Astrocyte (in vitro differentiated cells and primary cell): ENCODE measurements at regions not wholly inside any gene's neighbourhood (a gene's known extent, or its start where the extent isn't known, plus 50 kb on each side); places are given as distances from the start of the nearest gene placed in this dataset.
A peak's percentile ranks its signal among the peaks of the same experiment; 100 is the strongest.

Source experiments
- DNase-seq: peaks from one replicate; pipeline ENCODE4 v3.0.0-alpha.2; 2010; ENCODE audit warnings: low read depth
- FAIRE-seq: peaks from 2 replicates; lab custom pipeline; 2011; peaks lifted over from hg19 to GRCh38; lab: Jason Lieb, UNC
- H2AFZ ChIP-seq: 2 replicates; pipeline ENCODE4 v1.6.0; 2012; ENCODE audit warnings: low read depth, low read length, inconsistent platforms
- H3K27ac ChIP-seq: 2 replicates; pipeline ENCODE4 v1.5.1; 2011; ENCODE audit warnings: low read depth, low read length, inconsistent platforms
- H3K27me3 ChIP-seq: 2 replicates; pipeline ENCODE4 v1.6.0; 2011; ENCODE audit warnings: low read length, inconsistent platforms; ENCODE audit not compliant: insufficient read depth
- H3K36me3 ChIP-seq: 2 replicates; pipeline ENCODE4 v1.5.1; 2011; ENCODE audit warnings: low read length, inconsistent platforms; ENCODE audit not compliant: insufficient read depth
- H3K4me1 ChIP-seq: 2 replicates; pipeline ENCODE4 v1.5.1; 2011; ENCODE audit warnings: low read length, inconsistent platforms; ENCODE audit not compliant: insufficient read depth
- H3K4me2 ChIP-seq: 2 replicates; pipeline ENCODE4 v1.6.0; 2012; ENCODE audit warnings: low read length, inconsistent platforms
- H3K4me3 ChIP-seq: 2 replicates; pipeline ENCODE4 v1.5.1; 2011; ENCODE audit warnings: low read depth, mild to moderate bottlenecking, low read length, inconsistent platforms; ENCODE audit not compliant: insufficient read depth
- H3K79me2 ChIP-seq: 2 replicates; pipeline ENCODE4 v1.6.0; 2012; ENCODE audit warnings: mild to moderate bottlenecking, low read length, inconsistent platforms; ENCODE audit not compliant: insufficient read depth
- H3K9ac ChIP-seq: 2 replicates; pipeline ENCODE4 v1.6.0; 2012; ENCODE audit warnings: mild to moderate bottlenecking, low read length, inconsistent platforms
- H3K9me3 ChIP-seq: 2 replicates; pipeline ENCODE4 v1.5.1; 2012; ENCODE audit warnings: low read depth, mild to moderate bottlenecking, low read length, inconsistent platforms; ENCODE audit not compliant: insufficient read depth
- H4K20me1 ChIP-seq: 2 replicates; pipeline ENCODE4 v1.6.0; 2012; ENCODE audit warnings: low read length, inconsistent platforms; ENCODE audit not compliant: insufficient read depth
- H3K27ac Mint-ChIP-seq: one replicate; pipeline ENCODE4 v1.8.0; 2021; ENCODE audit warnings: mild to moderate bottlenecking, mixed read lengths; ENCODE audit not compliant: unreplicated experiment
- H3K27me3 Mint-ChIP-seq: one replicate; pipeline ENCODE4 v1.8.0; 2021; ENCODE audit warnings: low read depth, mixed read lengths; ENCODE audit not compliant: unreplicated experiment
- H3K36me3 Mint-ChIP-seq: one replicate; pipeline ENCODE4 v1.8.0; 2021; ENCODE audit warnings: low read depth, mixed read lengths; ENCODE audit not compliant: unreplicated experiment
- H3K4me1 Mint-ChIP-seq: one replicate; pipeline ENCODE4 v1.8.0; 2021; ENCODE audit warnings: low read depth, mixed read lengths; ENCODE audit not compliant: unreplicated experiment
- H3K4me3 Mint-ChIP-seq: one replicate; pipeline ENCODE4 v1.8.0; 2021; ENCODE audit warnings: mild to moderate bottlenecking, moderate library complexity, mixed read lengths; ENCODE audit not compliant: unreplicated experiment
- H3K9me3 Mint-ChIP-seq: one replicate; pipeline ENCODE4 v1.8.0; 2021; ENCODE audit warnings: mild to moderate bottlenecking, mixed read lengths; ENCODE audit not compliant: unreplicated experiment
- CTCF ChIP-seq: IDR thresholded peaks from 2 replicates; pipeline ENCODE4 v1.5.1; 2011; ENCODE audit warnings: low read depth, mild to moderate bottlenecking, inconsistent platforms, low read length, moderate library complexity; ENCODE audit not compliant: insufficient read depth
- EZH2 ChIP-seq: IDR thresholded peaks from 2 replicates; pipeline ENCODE4 v1.6.1; 2012; ENCODE audit warnings: mild to moderate bottlenecking, low read length, inconsistent platforms; ENCODE audit not compliant: insufficient read depth

DNA sequence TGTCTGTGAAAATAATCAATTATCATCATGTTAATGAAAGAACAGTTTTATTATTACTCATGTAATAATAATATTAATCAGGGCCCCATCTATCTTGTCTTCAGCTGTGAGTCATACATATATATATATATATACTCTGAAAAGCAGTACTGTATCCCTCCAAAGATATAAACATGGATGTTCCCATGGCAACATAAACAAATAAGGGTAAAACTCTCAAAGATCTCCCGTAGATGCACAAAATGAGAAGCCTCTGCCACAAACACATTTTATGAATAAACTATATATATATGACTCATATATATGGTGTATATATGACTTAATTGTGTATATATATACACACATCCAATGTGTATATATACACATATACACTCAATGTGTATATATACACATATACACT, 163.8 kb upstream of the ARHGEF26 start:
- TF ChIP-seq CTCF (no peak), EZH2 (no peak)

DNA sequence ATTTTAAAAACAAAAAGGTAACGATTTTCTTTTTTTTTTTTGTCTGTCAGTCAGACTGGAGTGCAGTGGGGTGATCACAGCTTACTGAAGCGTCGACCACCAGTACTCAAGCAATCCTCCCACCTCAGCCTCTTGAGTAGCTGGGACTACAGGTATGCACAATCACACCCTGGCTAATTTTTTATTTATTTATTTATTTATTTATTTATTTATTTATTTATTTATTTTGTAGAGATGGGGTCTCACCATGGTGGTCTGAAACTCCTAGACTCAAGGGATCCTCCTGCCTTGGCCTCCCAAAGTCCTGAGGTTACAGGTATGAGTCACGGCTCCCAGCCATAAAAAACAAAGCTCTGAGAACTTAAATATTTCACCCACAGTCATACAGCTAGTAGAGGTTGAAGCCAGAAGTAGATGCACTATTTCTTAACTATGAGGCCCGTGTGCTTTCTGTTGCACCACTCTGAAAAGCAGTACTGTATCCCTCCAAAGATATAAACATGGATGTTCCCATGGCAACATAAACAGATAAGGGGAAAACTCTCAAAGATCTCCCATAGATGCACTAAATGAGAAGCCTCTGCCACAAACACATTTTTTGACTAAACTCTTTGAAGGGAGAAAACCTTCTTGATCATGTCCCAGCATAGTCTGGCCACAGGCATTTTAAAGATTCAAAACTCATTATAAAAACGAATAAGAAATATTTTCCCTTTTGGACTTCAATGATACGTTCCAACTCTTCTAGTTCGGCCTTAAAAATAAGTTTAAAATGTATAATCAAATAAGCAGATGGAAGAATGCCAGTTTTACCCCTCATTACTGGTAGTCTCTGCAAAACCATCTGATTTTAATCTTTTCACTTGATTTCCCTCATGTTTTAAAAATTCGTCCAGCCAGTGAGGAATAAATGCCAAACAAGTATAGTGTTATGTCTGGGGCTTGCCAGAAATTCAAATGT, 162.3 kb upstream of the ARHGEF26 start:
- Mint-ChIP-seq H3K27me3 (no peaks in the 10 kb centered on the region), H3K9me3 (no peaks in the 10 kb centered on the region)
- H3K27ac ChIP-seq: no peak overlapping the region

More for the DNA sequence above, 163.8 kb upstream of the ARHGEF26 start:
- no peak for DNase-seq
- Histone ChIP-seq H3K4me1 (no peaks in the 10 kb centered on the region), H3K4me3 (no peak overlapping the region), H3K9me3 (no peaks in the 10 kb centered on the region), H3K27me3 (no peaks in the 10 kb centered on the region), H3K36me3 (no peaks in the 10 kb centered on the region), H4K20me1 (no peaks in the 10 kb centered on the region), H3K9ac (no peak overlapping the region), H3K79me2 (no peaks in the 10 kb centered on the region), H3K27ac (no peak overlapping the region), H2AFZ (no peak overlapping the region), H3K4me2 (no peak overlapping the region)
- H3K27ac Mint-ChIP-seq: no peak overlapping the region
- no peak overlapping the region for H3K4me3 Mint-ChIP-seq
- no peaks in the 10 kb centered on the region for H3K9me3 Mint-ChIP-seq
- peaks cover 9% of the 10 kb centered on the region for H3K4me1 Mint-ChIP-seq
- no peaks in the 10 kb centered on the region for H3K27me3 Mint-ChIP-seq
- no peaks in the 10 kb centered on the region for H3K36me3 Mint-ChIP-seq
- no peak for FAIRE-seq

More for the DNA sequence above, 162.3 kb upstream of the ARHGEF26 start:
- Mint-ChIP-seq H3K4me1 (peaks cover 9% of the 10 kb centered on the region), H3K36me3 (no peaks in the 10 kb centered on the region), H3K27ac (no peak overlapping the region), H3K4me3 (no peak overlapping the region)
- H3K4me2 ChIP-seq: no peak overlapping the region
- H3K9me3 ChIP-seq: no peaks in the 10 kb centered on the region
- no peak overlapping the region for H2AFZ ChIP-seq
- no peaks in the 10 kb centered on the region for H3K79me2 ChIP-seq
- no peak overlapping the region for H3K9ac ChIP-seq
- no peaks in the 10 kb centered on the region for H3K27me3 ChIP-seq
- FAIRE-seq: no peak
- no peak overlapping the region for H3K4me3 ChIP-seq
- H4K20me1 ChIP-seq: no peaks in the 10 kb centered on the region
- no peaks in the 10 kb centered on the region for H3K36me3 ChIP-seq
- peak; percentile 14 for DNase-seq
- no peaks in the 10 kb centered on the region for H3K4me1 ChIP-seq
- no peak for TF ChIP-seq EZH2
- TF ChIP-seq CTCF: no peak
